HEK293 (cell line): ENCODE measurements at regions not wholly inside any gene's neighbourhood (a gene's known extent, or its start where the extent isn't known, plus 50 kb on each side); places are given as distances from the start of the nearest gene placed in this dataset.

Source experiments
- CTCF ChIA-PET: fragments of 350-600 bp; formaldehyde crosslinking; extraction: SDS; loops from one replicate; lab custom pipeline; 2021; ENCODE audit warnings: antibody characterized with exemption; lab: Yijun Ruan, JAX
- POLR2A ChIA-PET: fragments of 300-600 bp; formaldehyde crosslinking; extraction: SDS; loops from one replicate; lab custom pipeline; 2020; ENCODE audit warnings: antibody characterized with exemption, inconsistent platforms; lab: Yijun Ruan, JAX
- H3K27ac ChIP-seq: fragments of 200-500 bp; sonication (Bioruptor generic); 2 replicates; pipeline ENCODE4 v1.5.1; 2014; ENCODE audit warnings: low read depth, low read length, control low read depth, inconsistent platforms; ENCODE audit errors: extremely low read depth
- H3K36me3 ChIP-seq, 2 experiments: fragments of 200-500 bp in 1 of 2; sonication (Bioruptor generic) in 1 of 2; 1 replicate in 1 of 2; 2 replicates in 1 of 2; pipeline ENCODE4 v1.5.1; 2014 to 2017; ENCODE audit warnings: inconsistent platforms in 2 of 2, low read length in 2 of 2; ENCODE audit not compliant: control insufficient read depth in 2 of 2, insufficient read depth in 1 of 2
- H3K4me1 ChIP-seq: fragments of 200-500 bp; sonication (Bioruptor generic); 2 replicates; pipeline ENCODE4 v1.5.1; 2014; ENCODE audit warnings: mild to moderate bottlenecking, low read length, inconsistent platforms; ENCODE audit not compliant: control insufficient read depth, insufficient read depth
- H3K4me3 ChIP-seq: 2 replicates; pipeline ENCODE4 v1.5.1; 2011; ENCODE audit warnings: low read depth, mild to moderate bottlenecking, control low read depth, low read length, moderate library complexity
- H3K9me3 ChIP-seq: fragments of 200-500 bp; sonication (Bioruptor generic); 2 replicates; pipeline ENCODE4 v1.5.1; 2014; ENCODE audit warnings: low read depth, low read length, inconsistent platforms; ENCODE audit not compliant: control insufficient read depth, insufficient read depth
- GFI1B ChIP-seq: fragments of 450-650 bp; formaldehyde crosslinking; IDR thresholded peaks from 2 replicates; pipeline ENCODE4 v1.5.1; 2016; ENCODE audit warnings: missing biosample characterization, missing genetic modification characterization
- GLIS2 ChIP-seq: fragments of 450-650 bp; formaldehyde crosslinking; IDR thresholded peaks from 2 replicates; pipeline ENCODE4 v1.5.1; 2016; ENCODE audit warnings: missing biosample characterization, missing genetic modification characterization
- REPIN1 ChIP-seq: fragments of 450-650 bp; formaldehyde crosslinking; IDR thresholded peaks from 2 replicates; pipeline ENCODE4 v1.5.1; 2017; ENCODE audit warnings: missing biosample characterization, missing genetic modification characterization, low read depth
- ZBTB11 ChIP-seq: fragments of 450-650 bp; formaldehyde crosslinking; conservative IDR thresholded peaks from 2 replicates; pipeline ENCODE4 v1.5.1; 2016; ENCODE audit warnings: low read depth, missing biosample characterization, missing genetic modification characterization
- ZBTB6 ChIP-seq: fragments of 450-650 bp; formaldehyde crosslinking; IDR thresholded peaks from 2 replicates; pipeline ENCODE4 v1.5.1; 2017; ENCODE audit warnings: missing biosample characterization, missing genetic modification characterization
- ZFHX2 ChIP-seq: fragments of 450-650 bp; formaldehyde crosslinking; conservative IDR thresholded peaks from 2 replicates; pipeline ENCODE4 v1.5.1; 2016; ENCODE audit warnings: missing biosample characterization, missing genetic modification characterization
- ZNF202 ChIP-seq: fragments of 450-650 bp; formaldehyde crosslinking; IDR thresholded peaks from 2 replicates; pipeline ENCODE4 v1.5.1; 2016; ENCODE audit warnings: missing biosample characterization, missing genetic modification characterization, borderline replicate concordance
- ZNF239 ChIP-seq: fragments of 450-650 bp; formaldehyde crosslinking; IDR thresholded peaks from 2 replicates; pipeline ENCODE4 v1.5.1; 2016; ENCODE audit warnings: missing biosample characterization, missing genetic modification characterization
- ZNF513 ChIP-seq: fragments of 450-650 bp; IDR thresholded peaks from 2 replicates; pipeline ENCODE4 v1.5.1; 2018; ENCODE audit warnings: missing biosample characterization, missing genetic modification characterization
- ZNF677 ChIP-seq: fragments of 450-650 bp; IDR thresholded peaks from 2 replicates; pipeline ENCODE4 v1.5.0; 2018; ENCODE audit warnings: missing biosample characterization, mild to moderate bottlenecking, missing genetic modification characterization, moderate library complexity
- ZNF837 ChIP-seq: fragments of 450-650 bp; formaldehyde crosslinking; IDR thresholded peaks from 2 replicates; pipeline ENCODE4 v1.5.1; 2016; ENCODE audit warnings: missing biosample characterization, missing genetic modification characterization
- TF ChIP-seq, protein P1 (sequence below): fragments of 450-650 bp; formaldehyde crosslinking; IDR thresholded peaks from 2 replicates; pipeline ENCODE4 v1.5.1; 2016; ENCODE audit warnings: missing biosample characterization, missing genetic modification characterization, low read depth
- TF ChIP-seq, protein P2 (sequence below): fragments of 450-650 bp; formaldehyde crosslinking; IDR thresholded peaks from 2 replicates; pipeline ENCODE4 v1.5.1; 2016; ENCODE audit warnings: missing biosample characterization, missing genetic modification characterization

GRCh38 chr12:89185181-89185580 is 167.1 kb downstream of the DUSP6 start:
- TF ChIP-seq ZFHX2 (tag by site-specific recombination) (0 out of 2 replicates have a peak, but pooled peaks have one; percentile 26), ZNF239 (tag by site-specific recombination) (no peak)
- TF ChIP-seq, all 188 proteins: peak for 1
- Histone ChIP-seq H3K27ac (no peak overlapping the region), H3K4me3 (no peak overlapping the region), H3K36me3 (no peaks in the 10 kb centered on the region), H3K9me3 (no peaks in the 10 kb centered on the region; the same call in 1 of the 2 replicates), H3K4me1 (0 out of 2 replicates have a peak, but pooled peaks cover under 1% of the 10 kb centered on the region)
- CTCF ChIA-PET: interaction anchor here (1.1 kb wide), 1 partner anchor 277 kb away, joined by 4 read pairs; no protein-coding TSS in a partner anchor
- POLR2A ChIA-PET: no interaction called here

DNA sequence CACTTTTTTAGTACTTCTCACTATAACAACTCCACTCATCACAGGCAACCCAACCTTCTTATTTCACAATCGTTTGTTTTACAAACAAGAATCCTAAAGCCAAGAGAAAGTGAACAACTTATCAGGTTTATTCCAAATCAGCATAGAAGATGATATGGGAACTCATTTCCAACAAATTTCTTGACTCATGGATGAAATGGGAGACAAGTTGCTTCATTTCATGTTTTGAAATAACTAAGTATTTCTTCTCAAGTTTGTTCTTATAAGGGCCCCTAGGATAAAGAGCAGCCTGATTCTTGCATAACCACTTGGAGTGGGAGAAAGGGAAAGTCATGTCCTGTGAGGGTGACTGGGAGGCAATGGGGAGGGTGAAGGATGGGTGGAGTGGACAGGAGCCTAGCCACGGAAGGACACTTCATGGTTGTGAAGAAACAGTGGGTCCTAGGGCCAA is 168.3 kb downstream of the DUSP6 start:
- H3K9me3 ChIP-seq: no peaks in the 10 kb centered on the region
- no peaks in the 10 kb centered on the region for H3K36me3 ChIP-seq
- no peak overlapping the region for H3K4me3 ChIP-seq
- POLR2A ChIA-PET: no interaction called here
- TF ChIP-seq ZBTB11 (tag by site-specific recombination): no peak
- no peak for TF ChIP-seq ZNF202 (tag by site-specific recombination)
- TF ChIP-seq ZNF513 (tag by site-specific recombination): no peak
- no peak for TF ChIP-seq GFI1B
- no peak for TF ChIP-seq REPIN1
- TF ChIP-seq, protein P1, sequence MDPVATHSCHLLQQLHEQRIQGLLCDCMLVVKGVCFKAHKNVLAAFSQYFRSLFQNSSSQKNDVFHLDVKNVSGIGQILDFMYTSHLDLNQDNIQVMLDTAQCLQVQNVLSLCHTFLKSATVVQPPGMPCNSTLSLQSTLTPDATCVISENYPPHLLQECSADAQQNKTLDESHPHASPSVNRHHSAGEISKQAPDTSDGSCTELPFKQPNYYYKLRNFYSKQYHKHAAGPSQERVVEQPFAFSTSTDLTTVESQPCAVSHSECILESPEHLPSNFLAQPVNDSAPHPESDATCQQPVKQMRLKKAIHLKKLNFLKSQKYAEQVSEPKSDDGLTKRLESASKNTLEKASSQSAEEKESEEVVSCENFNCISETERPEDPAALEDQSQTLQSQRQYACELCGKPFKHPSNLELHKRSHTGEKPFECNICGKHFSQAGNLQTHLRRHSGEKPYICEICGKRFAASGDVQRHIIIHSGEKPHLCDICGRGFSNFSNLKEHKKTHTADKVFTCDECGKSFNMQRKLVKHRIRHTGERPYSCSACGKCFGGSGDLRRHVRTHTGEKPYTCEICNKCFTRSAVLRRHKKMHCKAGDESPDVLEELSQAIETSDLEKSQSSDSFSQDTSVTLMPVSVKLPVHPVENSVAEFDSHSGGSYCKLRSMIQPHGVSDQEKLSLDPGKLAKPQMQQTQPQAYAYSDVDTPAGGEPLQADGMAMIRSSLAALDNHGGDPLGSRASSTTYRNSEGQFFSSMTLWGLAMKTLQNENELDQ: no peak
- no peak for TF ChIP-seq ZBTB6 (tag by site-specific recombination)
- TF ChIP-seq, protein P2, sequence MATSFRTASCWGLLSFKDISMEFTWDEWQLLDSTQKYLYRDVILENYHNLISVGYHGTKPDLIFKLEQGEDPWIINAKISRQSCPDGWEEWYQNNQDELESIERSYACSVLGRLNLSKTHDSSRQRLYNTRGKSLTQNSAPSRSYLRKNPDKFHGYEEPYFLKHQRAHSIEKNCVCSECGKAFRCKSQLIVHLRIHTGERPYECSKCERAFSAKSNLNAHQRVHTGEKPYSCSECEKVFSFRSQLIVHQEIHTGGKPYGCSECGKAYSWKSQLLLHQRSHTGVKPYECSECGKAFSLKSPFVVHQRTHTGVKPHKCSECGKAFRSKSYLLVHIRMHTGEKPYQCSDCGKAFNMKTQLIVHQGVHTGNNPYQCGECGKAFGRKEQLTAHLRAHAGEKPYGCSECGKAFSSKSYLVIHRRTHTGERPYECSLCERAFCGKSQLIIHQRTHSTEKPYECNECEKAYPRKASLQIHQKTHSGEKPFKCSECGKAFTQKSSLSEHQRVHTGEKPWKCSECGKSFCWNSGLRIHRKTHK (tag by site-specific recombination): no peak
- no peak for TF ChIP-seq GLIS2 (tag by site-specific recombination)
- TF ChIP-seq ZNF677 (tag by site-specific recombination): no peak
- no peak for TF ChIP-seq ZNF837
- H3K4me1 ChIP-seq: 0 out of 2 replicates have a peak, but pooled peaks cover 4% of the 10 kb centered on the region
- no peak overlapping the region for H3K27ac ChIP-seq
- CTCF ChIA-PET: no interaction called here
